ENCODE measurements at regions not wholly inside any gene's neighbourhood (a gene's known extent, or its start where the extent isn't known, plus 50 kb on each side); places are given as distances from the start of the nearest gene placed in this dataset.

GRCh38 chr2:37739153-37739552 lies 67.7 kb upstream of the CDC42EP3 start:
- Histone ChIP-seq H3K9me3 (ENCODE audit: control insufficient read depth in 1 of 2, insufficient read depth in 1 of 2, low read depth in 1 of 2, low read length in 2 of 2) (no peaks in the 10 kb centered on the region), H3K36me3 (ENCODE audit: control insufficient read depth in 1 of 2, insufficient read depth in 2 of 2, low read length in 2 of 2) (no peaks in the 10 kb centered on the region), H3K9me2 (ENCODE audit: insufficient read depth) (no peaks in the 10 kb centered on the region), H3K4me1 (ENCODE audit: control insufficient read depth in 1 of 2, insufficient read depth in 2 of 2, low read length in 2 of 2) (no peaks in the 10 kb centered on the region), H4K20me1 (ENCODE audit: insufficient read depth) (no peaks in the 10 kb centered on the region), H3K4me3 (replicated peaks in 1 of 2; ENCODE audit: low read depth in 1 of 2, low read length in 2 of 2) (no peak overlapping the region), H3K4me2 (ENCODE audit: low read length) (no peak overlapping the region), H3K79me2 (ENCODE audit: insufficient read depth, low read length) (no peaks in the 10 kb centered on the region), H3K27ac (ENCODE audit: low read depth, low read length) (no peak overlapping the region), H3K27me3 (ENCODE audit: insufficient read depth, low read length) (no peaks in the 10 kb centered on the region), H3K9ac (ENCODE audit: low read length) (no peak overlapping the region), H2AFZ (ENCODE audit: low read depth, low read length, poor library complexity, severe bottlenecking) (no peak overlapping the region)
- ATAC-seq: no peak
- ChIA-PET CTCF (no interaction called here), POLR2A (no interaction called here), RAD21 (ENCODE audit: low non-redundant PET in 1 of 2, low total read pairs in 2 of 2, uncharacterized antibody in 2 of 2, unreplicated experiment in 2 of 2) (no interaction called here)
- intact Hi-C loops (cut with micrococcal nuclease): no loop called here
- TF ChIP-seq REST (IDR thresholded peaks at IDR 0.05; ENCODE audit: low read depth): no peak
- TF ChIP-seq JUND (IDR thresholded peaks at IDR 0.05): no peak
- no peak for TF ChIP-seq POLR2A (IDR thresholded peaks at IDR 0.05; ENCODE audit: borderline replicate concordance, extremely low read depth, insufficient read depth, insufficient read length)
- no peak for TF ChIP-seq EZH2 (IDR thresholded peaks at IDR 0.05)
- TF ChIP-seq CBX3 (IDR thresholded peaks at IDR 0.05; ENCODE audit: low read depth): no peak
- TF ChIP-seq SRF (IDR thresholded peaks at IDR 0.05; ENCODE audit: low read depth): no peak
- no peak for TF ChIP-seq ELF1 (IDR thresholded peaks at IDR 0.05; ENCODE audit: borderline replicate concordance, low read depth)
- TF ChIP-seq SP1 (IDR thresholded peaks at IDR 0.05; ENCODE audit: low read depth): no peak
- TF ChIP-seq FOSL1 (IDR thresholded peaks at IDR 0.05; ENCODE audit: low read depth): no peak
- BruUV-seq (replicated peaks): no TSS peak
- no peak for DNase-seq (ENCODE audit: low read depth, low spot score)

All from HCT116 (cell line).